Mucosa of rectum (tissue), 2 donors: ENCODE measurements at regions not wholly inside any gene's neighbourhood (a gene's known extent, or its start where the extent isn't known, plus 50 kb on each side); places are given as distances from the start of the nearest gene placed in this dataset.

ENCODE experiments used
- H3K27ac ChIP-seq, 2 donors: one replicate each; pipeline ENCODE4 v1.7.0; 2013; ENCODE audit warnings: inconsistent platforms in 2 of 2, low read depth in 2 of 2, low read length in 2 of 2
- H3K27me3 ChIP-seq, 2 donors: one replicate each; pipeline ENCODE4 v1.7.0; 2013; ENCODE audit warnings: low read length in 2 of 2; ENCODE audit not compliant: control insufficient read depth in 2 of 2, insufficient read depth in 2 of 2
- H3K36me3 ChIP-seq, 2 donors: one replicate each; pipeline ENCODE4 v1.7.0; 2013; ENCODE audit warnings: low read length in 2 of 2; ENCODE audit not compliant: control insufficient read depth in 2 of 2, insufficient read depth in 2 of 2
- H3K4me1 ChIP-seq, 2 donors: one replicate each; pipeline ENCODE4 v1.7.0; 2013; ENCODE audit warnings: low read length in 2 of 2, mild to moderate bottlenecking in 1 of 2; ENCODE audit not compliant: control insufficient read depth in 2 of 2, insufficient read depth in 2 of 2
- H3K4me3 ChIP-seq, 2 donors: one replicate each; pipeline ENCODE4 v1.7.0; 2013; ENCODE audit warnings: low read length in 2 of 2
- H3K9ac ChIP-seq, 2 donors: one replicate each; pipeline ENCODE4 v1.7.0; 2013; ENCODE audit warnings: low read length in 2 of 2, low read depth in 1 of 2, mild to moderate bottlenecking in 1 of 2
- H3K9me3 ChIP-seq, 2 donors: one replicate each; pipeline ENCODE4 v1.7.0; 2013; ENCODE audit warnings: low read length in 2 of 2; ENCODE audit not compliant: control insufficient read depth in 2 of 2
- donor health status: healthy.
- donor health status: Normal muscosa, but diverticular disease.

DNA sequence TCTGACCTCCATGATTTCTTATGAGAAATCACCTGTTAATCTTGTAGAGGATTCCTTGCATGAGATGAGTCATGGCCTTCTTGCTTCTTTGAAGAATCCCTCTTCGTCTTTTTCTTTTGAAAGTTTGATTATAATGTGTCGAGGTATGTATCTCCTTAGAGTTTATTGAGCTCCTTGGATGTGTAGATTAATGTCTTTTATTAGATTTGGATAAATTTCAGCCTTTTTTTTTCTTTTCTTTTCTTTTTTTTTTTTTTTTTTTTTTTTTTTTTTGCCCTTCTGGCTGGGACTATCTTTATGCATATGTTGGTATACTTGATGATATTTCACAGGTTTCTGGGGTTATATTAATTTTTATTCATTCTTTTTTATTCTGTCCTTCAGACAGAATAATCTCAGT, 72.3 kb upstream of the ITGA4 start:
- no peaks in the 10 kb centered on the region for H3K36me3 ChIP-seq
- H3K9ac ChIP-seq, result no peak overlapping the region
- H3K4me1 ChIP-seq, result no peaks in the 10 kb centered on the region
- no peaks in the 10 kb centered on the region for H3K27me3 ChIP-seq
- H3K27ac ChIP-seq, result no peak overlapping the region
- H3K4me3 ChIP-seq, result no peak overlapping the region
- H3K9me3 ChIP-seq, result no peaks in the 10 kb centered on the region

DNA sequence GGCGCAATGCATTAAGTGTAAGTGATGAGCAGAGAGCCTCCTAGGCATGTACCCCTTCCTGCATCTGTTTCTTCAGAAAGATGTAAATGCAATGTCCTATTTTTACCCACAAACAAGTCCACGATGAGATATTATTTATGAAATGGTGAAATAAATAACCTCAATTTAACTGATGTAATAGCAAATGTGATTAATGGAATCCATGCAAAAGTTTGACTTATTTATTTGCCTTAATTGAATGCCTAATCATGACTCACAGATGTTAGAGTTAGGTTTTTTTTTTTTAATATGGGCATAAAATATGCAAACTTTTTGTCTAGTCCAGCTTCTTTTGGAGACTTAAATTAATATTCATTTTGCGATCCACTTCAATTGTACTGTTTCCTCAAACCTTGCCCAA, 67.7 kb upstream of the ITGA4 start:
- Histone ChIP-seq H3K4me3 (no peak overlapping the region), H3K9ac (no peak overlapping the region), H3K27me3 (no peaks in the 10 kb centered on the region), H3K36me3 (no peaks in the 10 kb centered on the region), H3K9me3 (no peaks in the 10 kb centered on the region), H3K4me1 (no peaks in the 10 kb centered on the region), H3K27ac (no peak overlapping the region)

DNA sequence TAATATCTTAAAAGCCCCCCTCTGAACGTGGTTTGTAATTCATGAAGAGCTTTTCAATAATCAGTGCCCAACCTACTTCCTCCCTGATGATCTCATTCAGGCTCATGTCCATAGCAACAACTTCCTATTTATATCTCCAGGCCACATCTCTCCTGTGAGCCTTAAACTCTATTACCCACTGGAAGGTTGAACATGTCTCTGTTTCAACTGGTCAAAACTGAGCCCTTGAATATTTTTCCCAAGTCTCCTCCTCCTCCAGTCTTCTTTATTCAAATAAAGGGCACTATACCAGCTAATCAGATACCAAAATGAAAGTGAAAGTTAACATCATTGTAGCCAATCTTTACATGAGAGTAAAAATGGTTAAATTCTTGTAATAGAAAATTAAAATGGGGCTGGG, 63.7 kb upstream of the ITGA4 start:
- Histone ChIP-seq H3K4me3 (no peak overlapping the region), H3K4me1 (no peaks in the 10 kb centered on the region), H3K27ac (no peak overlapping the region), H3K27me3 (no peaks in the 10 kb centered on the region), H3K9ac (no peak overlapping the region), H3K36me3 (no peaks in the 10 kb centered on the region), H3K9me3 (no peaks in the 10 kb centered on the region)

DNA sequence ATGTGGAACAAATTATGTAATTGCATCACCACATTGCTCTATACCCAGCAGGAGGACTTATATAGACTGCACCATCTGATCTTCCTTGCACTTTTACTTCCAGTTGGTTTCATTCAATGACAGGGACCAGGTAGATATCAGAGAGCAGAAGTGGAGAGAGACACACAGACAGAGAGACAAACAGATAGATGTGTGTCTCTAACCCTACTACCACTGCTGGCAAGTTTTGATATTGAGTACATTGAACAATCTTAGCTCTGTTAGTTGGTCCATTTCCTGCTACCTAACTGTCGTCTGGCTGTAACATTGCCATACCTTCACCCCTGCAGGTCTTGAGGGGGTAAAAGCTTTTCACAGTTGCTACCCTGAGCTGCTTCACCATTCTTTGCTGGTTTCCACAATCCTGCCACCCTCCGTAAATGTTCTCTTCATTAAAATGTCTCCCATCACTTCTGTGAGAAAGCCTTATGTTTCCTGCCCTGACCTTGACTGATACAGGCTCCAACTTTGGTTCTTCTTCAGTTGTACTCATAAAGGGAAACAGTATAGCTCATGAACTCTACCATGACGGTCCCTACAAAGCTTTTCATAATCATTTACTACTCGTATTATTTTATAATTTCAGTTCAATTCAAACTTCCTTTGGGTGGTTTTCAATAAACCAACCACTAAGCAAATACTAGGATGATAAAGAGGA, 62.3 kb upstream of the ITGA4 start:
- Histone ChIP-seq H3K27ac (no peak overlapping the region), H3K27me3 (no peaks in the 10 kb centered on the region), H3K9me3 (no peaks in the 10 kb centered on the region), H3K9ac (no peak overlapping the region), H3K36me3 (no peaks in the 10 kb centered on the region), H3K4me3 (no peak overlapping the region), H3K4me1 (no peaks in the 10 kb centered on the region)

DNA sequence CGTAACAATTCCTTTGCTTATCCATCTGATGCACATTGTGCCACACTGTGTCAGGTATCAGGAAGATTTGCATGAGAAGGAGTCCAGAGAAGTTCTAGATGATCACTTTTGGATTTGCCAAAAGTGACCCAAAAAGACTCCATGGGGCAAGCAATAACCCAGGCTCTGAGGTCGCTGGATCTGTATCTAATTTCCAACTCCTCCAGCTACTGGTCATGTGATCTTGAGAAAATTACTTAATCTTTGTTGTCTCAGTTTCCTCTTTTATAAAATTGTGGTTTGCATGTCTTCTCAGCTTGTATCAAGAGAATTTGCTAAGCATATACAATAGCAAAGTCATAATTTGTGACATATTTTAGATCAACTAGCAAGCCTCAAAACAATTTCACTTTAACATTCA, 61.3 kb upstream of the ITGA4 start:
- no peak overlapping the region for H3K9ac ChIP-seq
- H3K27me3 ChIP-seq, result no peaks in the 10 kb centered on the region
- H3K4me3 ChIP-seq, result no peak overlapping the region
- H3K36me3 ChIP-seq, result no peaks in the 10 kb centered on the region
- no peaks in the 10 kb centered on the region for H3K4me1 ChIP-seq
- no peak overlapping the region for H3K27ac ChIP-seq
- no peaks in the 10 kb centered on the region for H3K9me3 ChIP-seq

DNA sequence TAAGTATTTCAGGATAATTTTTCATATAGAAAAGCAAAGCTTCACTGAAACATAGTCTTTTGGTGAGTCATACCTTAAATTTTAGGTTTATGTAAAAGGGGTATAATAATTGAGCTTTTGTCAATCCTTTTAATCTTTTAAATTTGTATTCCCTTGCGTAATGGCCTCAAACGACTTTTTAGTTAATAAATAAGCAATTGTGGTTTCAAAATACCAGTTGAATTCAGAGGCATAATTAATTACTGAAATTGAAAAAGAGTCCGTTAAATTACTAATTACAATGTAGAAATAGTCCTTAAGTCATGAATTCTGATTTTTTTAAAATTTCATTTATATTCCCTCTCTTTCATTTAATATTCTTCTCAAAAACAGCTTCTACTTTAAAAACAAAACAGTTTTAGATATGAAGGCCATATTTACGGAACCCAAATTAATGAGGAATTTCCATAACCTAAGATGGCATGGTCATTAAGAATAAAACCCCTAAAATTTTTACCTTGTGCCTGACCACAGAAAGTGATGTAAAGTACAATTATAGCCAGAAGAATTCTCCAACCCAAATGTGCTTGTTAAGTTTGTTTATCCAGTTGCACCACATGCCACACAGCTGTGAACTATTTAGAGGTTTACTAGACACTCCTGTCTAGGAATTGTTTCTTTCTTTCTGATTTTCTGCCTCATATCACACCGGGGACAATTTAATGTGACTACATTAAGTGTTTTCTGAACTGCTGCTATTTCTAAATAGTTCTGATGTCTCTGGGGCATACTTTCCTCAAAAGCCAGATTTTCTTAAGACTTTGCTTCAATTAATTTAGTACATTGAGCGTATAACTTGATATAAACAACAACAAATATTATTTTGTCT, 60.7 kb upstream of the ITGA4 start:
- H3K27me3 ChIP-seq, result no peaks in the 10 kb centered on the region
- H3K9me3 ChIP-seq, result no peaks in the 10 kb centered on the region
- H3K4me1 ChIP-seq, result no peaks in the 10 kb centered on the region
- no peak overlapping the region for H3K9ac ChIP-seq
- H3K27ac ChIP-seq, result no peak overlapping the region
- H3K4me3 ChIP-seq, result no peak overlapping the region
- H3K36me3 ChIP-seq, result no peaks in the 10 kb centered on the region

DNA sequence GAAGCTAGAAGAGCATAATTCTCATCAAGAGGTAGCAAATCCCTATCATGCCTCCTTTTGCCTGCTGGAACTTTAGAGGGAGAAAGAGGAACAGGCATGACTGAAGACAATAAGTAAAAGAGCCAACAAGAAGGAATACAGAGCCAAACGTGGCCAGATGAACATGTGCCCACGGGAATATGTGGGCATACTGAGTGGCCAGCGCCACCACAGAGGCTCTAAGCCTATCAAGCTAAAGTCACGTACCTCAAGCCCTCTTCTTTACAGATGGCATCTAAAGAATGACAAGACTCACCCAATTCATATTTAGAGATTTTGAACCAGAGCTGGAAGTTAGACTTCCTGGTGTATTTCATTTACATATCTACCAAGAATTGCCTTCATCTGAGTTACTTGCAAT, 59.9 kb upstream of the ITGA4 start:
- no peak overlapping the region for H3K4me3 ChIP-seq
- no peak overlapping the region for H3K27ac ChIP-seq
- no peaks in the 10 kb centered on the region for H3K4me1 ChIP-seq
- H3K9me3 ChIP-seq, result no peaks in the 10 kb centered on the region
- no peaks in the 10 kb centered on the region for H3K36me3 ChIP-seq
- no peaks in the 10 kb centered on the region for H3K27me3 ChIP-seq
- no peak overlapping the region for H3K9ac ChIP-seq

DNA sequence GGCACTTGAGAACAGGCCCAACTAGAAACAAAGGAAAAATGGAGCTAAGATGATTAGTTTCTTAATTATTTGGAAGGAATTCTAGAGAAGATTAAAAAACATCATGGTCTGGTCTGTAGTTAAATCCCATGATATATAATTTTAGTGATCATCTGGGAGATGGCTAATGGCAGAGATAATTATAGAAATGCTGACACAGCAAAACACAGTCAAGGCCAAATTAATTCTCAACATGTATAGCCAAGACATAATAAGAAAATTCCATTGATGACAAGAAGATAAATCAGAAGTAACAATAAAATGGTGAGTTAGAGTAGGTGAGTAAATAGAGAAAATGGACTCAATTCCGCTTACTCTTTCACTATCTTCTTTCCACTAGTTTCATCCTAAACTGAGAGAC, 59.2 kb upstream of the ITGA4 start:
- Histone ChIP-seq H3K36me3 (no peaks in the 10 kb centered on the region), H3K4me3 (no peak overlapping the region), H3K9ac (no peak overlapping the region), H3K4me1 (no peaks in the 10 kb centered on the region), H3K9me3 (no peaks in the 10 kb centered on the region), H3K27ac (no peak overlapping the region), H3K27me3 (no peaks in the 10 kb centered on the region)

DNA sequence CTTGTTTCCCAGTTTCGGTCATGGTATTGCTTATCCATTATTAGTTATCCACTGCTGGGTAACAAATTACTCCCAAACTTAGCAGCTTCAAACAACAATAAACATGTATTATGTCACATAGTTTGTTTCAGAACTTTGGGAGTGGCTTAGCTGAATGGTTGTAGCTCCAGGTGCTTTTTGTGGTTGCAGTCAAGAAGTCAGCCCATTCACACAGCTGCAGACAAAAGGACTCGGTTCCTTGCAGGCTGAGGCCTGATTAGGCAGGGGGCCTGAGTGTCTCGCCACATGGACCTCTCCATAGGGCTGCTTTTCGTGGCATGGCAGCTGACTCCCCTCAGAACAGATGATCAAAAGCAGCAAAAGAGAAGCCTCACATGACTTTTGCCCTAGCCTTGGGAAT, 58.2 kb upstream of the ITGA4 start:
- H3K36me3 ChIP-seq, result no peaks in the 10 kb centered on the region
- H3K4me1 ChIP-seq, result no peaks in the 10 kb centered on the region
- no peaks in the 10 kb centered on the region for H3K9me3 ChIP-seq
- no peak overlapping the region for H3K9ac ChIP-seq
- H3K27me3 ChIP-seq, result no peaks in the 10 kb centered on the region
- no peak overlapping the region for H3K4me3 ChIP-seq
- no peak overlapping the region for H3K27ac ChIP-seq

DNA sequence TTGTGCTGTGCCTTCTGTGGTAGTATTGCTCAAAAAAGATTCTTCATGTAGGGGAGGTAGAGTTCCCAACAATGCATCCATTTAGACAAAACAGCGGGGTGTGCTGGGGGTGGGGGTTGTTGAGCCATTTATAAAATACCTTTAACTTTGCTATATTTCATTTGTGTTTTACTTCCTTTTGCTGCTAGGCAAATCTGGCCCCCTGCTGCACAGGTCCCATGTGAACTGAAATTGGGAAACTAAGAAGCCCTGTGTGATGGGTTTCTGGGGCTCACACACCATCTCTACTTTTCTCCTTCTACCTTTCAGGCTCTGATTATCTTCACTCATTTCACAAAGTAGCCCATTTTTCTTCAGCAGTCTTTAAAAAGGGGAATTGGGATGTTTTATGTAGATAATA, 52.7 kb upstream of the ITGA4 start:
- no peak overlapping the region for H3K4me3 ChIP-seq

More for the DNA sequence above, 52.7 kb upstream of the ITGA4 start:
- H3K9me3 ChIP-seq, result no peaks in the 10 kb centered on the region
- no peaks in the 10 kb centered on the region for H3K4me1 ChIP-seq
- no peaks in the 10 kb centered on the region for H3K27me3 ChIP-seq
- no peak overlapping the region for H3K27ac ChIP-seq
- H3K9ac ChIP-seq, result no peak overlapping the region
- no peaks in the 10 kb centered on the region for H3K36me3 ChIP-seq
